ENCODE measurements at regions not wholly inside any gene's neighbourhood (a gene's known extent, or its start where the extent isn't known, plus 50 kb on each side); places are given as distances from the start of the nearest gene placed in this dataset.

- no peak overlapping the region for H3K27ac ChIP-seq (ENCODE audit: low read length)
- H3K4me1 ChIP-seq (ENCODE audit: low read length), result no peaks in the 10 kb centered on the region
- H3K36me3 ChIP-seq (replicated peaks; ENCODE audit: low read depth, low read length), result no peaks in the 10 kb centered on the region
- H3K27me3 ChIP-seq (ENCODE audit: low read depth, low read length), result no peaks in the 10 kb centered on the region
- H4K20me1 ChIP-seq (ENCODE audit: insufficient read depth, low read length), result no peaks in the 10 kb centered on the region
- no peaks in the 10 kb centered on the region for H3K9me3 ChIP-seq (ENCODE audit: insufficient read depth, low read length)
- no peak overlapping the region for H3K9ac ChIP-seq (ENCODE audit: low read length)
- H3K79me2 ChIP-seq (ENCODE audit: low read length), result no peaks in the 10 kb centered on the region
- H3K4me2 ChIP-seq (ENCODE audit: low read length), result no peak overlapping the region
- H2AFZ ChIP-seq (ENCODE audit: low read depth, low read length), result no peak overlapping the region
- TF ChIP-seq CTCF (IDR thresholded peaks at IDR 0.05; ENCODE audit: low read depth, low read length) (no peak), EZH2phosphoT487 (IDR thresholded peaks at IDR 0.05; ENCODE audit: low read depth) (no peak)
- H3K4me3 ChIP-seq (ENCODE audit: low read length), result no peak overlapping the region
These were observed 650.1 kb upstream of the GHITM start for GRCh38 chr10:83489161-83489560.

GRCh38 chr10:83492004-83492403 lies 647.3 kb upstream of the GHITM start:
- Histone ChIP-seq H2AFZ (ENCODE audit: low read depth, low read length) (no peak overlapping the region), H3K79me2 (ENCODE audit: low read length) (no peaks in the 10 kb centered on the region), H3K27me3 (ENCODE audit: low read depth, low read length) (no peaks in the 10 kb centered on the region), H3K4me2 (ENCODE audit: low read length) (no peak overlapping the region), H3K27ac (ENCODE audit: low read length) (no peak overlapping the region), H4K20me1 (ENCODE audit: insufficient read depth, low read length) (no peaks in the 10 kb centered on the region), H3K9ac (ENCODE audit: low read length) (no peak overlapping the region), H3K4me3 (ENCODE audit: low read length) (no peak overlapping the region), H3K36me3 (replicated peaks; ENCODE audit: low read depth, low read length) (no peaks in the 10 kb centered on the region), H3K4me1 (ENCODE audit: low read length) (no peaks in the 10 kb centered on the region), H3K9me3 (ENCODE audit: insufficient read depth, low read length) (no peaks in the 10 kb centered on the region)
- TF ChIP-seq EZH2phosphoT487 (IDR thresholded peaks at IDR 0.05; ENCODE audit: low read depth) (no peak), CTCF (IDR thresholded peaks at IDR 0.05; ENCODE audit: low read depth, low read length) (no peak)

GRCh38 chr10:83512681-83513080 lies 626.6 kb upstream of the GHITM start:
- Histone ChIP-seq H3K9me3 (ENCODE audit: insufficient read depth, low read length) (no peaks in the 10 kb centered on the region), H3K4me3 (ENCODE audit: low read length) (no peak overlapping the region), H4K20me1 (ENCODE audit: insufficient read depth, low read length) (no peaks in the 10 kb centered on the region), H3K4me1 (ENCODE audit: low read length) (no peaks in the 10 kb centered on the region), H3K27ac (ENCODE audit: low read length) (no peak overlapping the region), H3K36me3 (replicated peaks; ENCODE audit: low read depth, low read length) (no peaks in the 10 kb centered on the region), H3K4me2 (ENCODE audit: low read length) (no peak overlapping the region), H3K27me3 (ENCODE audit: low read depth, low read length) (no peaks in the 10 kb centered on the region), H3K79me2 (ENCODE audit: low read length) (no peaks in the 10 kb centered on the region), H3K9ac (ENCODE audit: low read length) (no peak overlapping the region), H2AFZ (ENCODE audit: low read depth, low read length) (no peak overlapping the region)
- TF ChIP-seq CTCF (IDR thresholded peaks at IDR 0.05; ENCODE audit: low read depth, low read length) (no peak), EZH2phosphoT487 (IDR thresholded peaks at IDR 0.05; ENCODE audit: low read depth) (no peak)

GRCh38 chr10:83515001-83515400 lies 624.3 kb upstream of the GHITM start:
- Histone ChIP-seq H3K4me2 (ENCODE audit: low read length) (no peak overlapping the region), H3K4me3 (ENCODE audit: low read length) (no peak overlapping the region), H2AFZ (ENCODE audit: low read depth, low read length) (no peak overlapping the region), H3K27ac (ENCODE audit: low read length) (no peak overlapping the region), H3K27me3 (ENCODE audit: low read depth, low read length) (no peaks in the 10 kb centered on the region), H3K36me3 (replicated peaks; ENCODE audit: low read depth, low read length) (no peaks in the 10 kb centered on the region), H3K9ac (ENCODE audit: low read length) (no peak overlapping the region), H3K9me3 (ENCODE audit: insufficient read depth, low read length) (no peaks in the 10 kb centered on the region), H4K20me1 (ENCODE audit: insufficient read depth, low read length) (no peaks in the 10 kb centered on the region), H3K79me2 (ENCODE audit: low read length) (no peaks in the 10 kb centered on the region), H3K4me1 (ENCODE audit: low read length) (no peaks in the 10 kb centered on the region)
- TF ChIP-seq CTCF (IDR thresholded peaks at IDR 0.05; ENCODE audit: low read depth, low read length) (no peak), EZH2phosphoT487 (IDR thresholded peaks at IDR 0.05; ENCODE audit: low read depth) (no peak)
